VCaP (cell line): ENCODE measurements at regions not wholly inside any gene's neighbourhood (a gene's known extent, or its start where the extent isn't known, plus 50 kb on each side); places are given as distances from the start of the nearest gene placed in this dataset.

Experiments used
- H3K27ac ChIP-seq: fragments of 450-650 bp; 2 replicates; pipeline ENCODE4 v1.5.1; 2017
- TF ChIP-seq, protein P1 (sequence below): fragments of 450-650 bp; conservative IDR thresholded peaks from 2 replicates; pipeline ENCODE4 v1.5.1; 2017; ENCODE audit warnings: mild to moderate bottlenecking, moderate library complexity

DNA sequence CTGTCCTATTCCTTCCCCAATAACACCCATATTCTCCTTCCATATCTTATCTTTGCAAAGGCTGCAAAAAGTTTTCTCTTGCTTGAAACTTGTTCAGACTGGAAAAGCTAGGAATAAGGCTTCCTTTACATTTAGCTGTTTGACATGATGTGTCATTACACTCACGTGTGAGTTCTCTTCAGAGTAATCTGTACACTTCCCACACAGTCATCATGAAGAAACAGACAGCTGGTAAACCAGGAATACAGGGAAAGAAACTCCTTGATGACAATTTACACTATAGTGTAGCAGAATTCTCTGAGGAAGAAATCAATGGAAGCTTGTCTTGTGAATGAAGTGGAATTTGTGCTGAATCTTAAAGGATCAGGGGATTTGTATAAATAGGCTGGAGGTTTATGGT, 628.6 kb upstream of the CDH2 start:
- H3K27ac ChIP-seq = no peak overlapping the region

DNA sequence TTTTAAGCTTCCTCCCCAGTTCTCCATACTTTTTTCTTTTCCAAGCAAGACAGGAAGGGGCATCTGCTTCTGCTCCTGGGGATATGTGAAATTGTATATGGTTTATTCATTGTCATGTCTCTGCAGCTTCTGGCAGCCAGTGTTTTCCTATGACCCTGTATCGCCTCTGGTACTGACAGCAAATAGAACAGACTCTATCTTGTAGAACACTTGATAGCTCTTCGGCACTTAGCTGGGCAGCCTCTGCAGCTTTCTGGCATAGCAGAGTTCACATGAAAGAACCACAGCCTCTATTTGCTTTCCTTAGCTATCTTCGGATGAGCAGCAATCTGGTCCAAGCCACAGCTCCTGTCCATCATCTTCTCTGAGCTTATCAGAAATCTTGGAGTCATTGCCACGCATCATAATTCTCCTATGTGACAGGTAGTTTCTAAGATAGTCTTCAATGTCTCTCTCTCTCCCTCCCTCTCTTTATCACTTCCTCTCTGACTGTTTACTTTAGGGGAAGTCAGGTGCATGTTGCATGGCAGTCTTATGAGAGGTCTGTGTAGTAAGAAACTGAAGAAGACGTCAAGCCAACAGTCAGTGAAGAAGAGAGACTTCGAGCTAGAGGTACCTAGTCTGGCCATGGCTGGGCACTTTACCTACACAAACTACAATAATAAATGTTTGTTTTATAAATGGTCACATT, 627.7 kb upstream of the CDH2 start:
- TF ChIP-seq, protein P1, sequence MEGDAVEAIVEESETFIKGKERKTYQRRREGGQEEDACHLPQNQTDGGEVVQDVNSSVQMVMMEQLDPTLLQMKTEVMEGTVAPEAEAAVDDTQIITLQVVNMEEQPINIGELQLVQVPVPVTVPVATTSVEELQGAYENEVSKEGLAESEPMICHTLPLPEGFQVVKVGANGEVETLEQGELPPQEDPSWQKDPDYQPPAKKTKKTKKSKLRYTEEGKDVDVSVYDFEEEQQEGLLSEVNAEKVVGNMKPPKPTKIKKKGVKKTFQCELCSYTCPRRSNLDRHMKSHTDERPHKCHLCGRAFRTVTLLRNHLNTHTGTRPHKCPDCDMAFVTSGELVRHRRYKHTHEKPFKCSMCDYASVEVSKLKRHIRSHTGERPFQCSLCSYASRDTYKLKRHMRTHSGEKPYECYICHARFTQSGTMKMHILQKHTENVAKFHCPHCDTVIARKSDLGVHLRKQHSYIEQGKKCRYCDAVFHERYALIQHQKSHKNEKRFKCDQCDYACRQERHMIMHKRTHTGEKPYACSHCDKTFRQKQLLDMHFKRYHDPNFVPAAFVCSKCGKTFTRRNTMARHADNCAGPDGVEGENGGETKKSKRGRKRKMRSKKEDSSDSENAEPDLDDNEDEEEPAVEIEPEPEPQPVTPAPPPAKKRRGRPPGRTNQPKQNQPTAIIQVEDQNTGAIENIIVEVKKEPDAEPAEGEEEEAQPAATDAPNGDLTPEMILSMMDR = no peak
- H3K27ac ChIP-seq = no peak overlapping the region

More for the DNA sequence above, 628.6 kb upstream of the CDH2 start:
- TF ChIP-seq, protein P1 = no peak

DNA sequence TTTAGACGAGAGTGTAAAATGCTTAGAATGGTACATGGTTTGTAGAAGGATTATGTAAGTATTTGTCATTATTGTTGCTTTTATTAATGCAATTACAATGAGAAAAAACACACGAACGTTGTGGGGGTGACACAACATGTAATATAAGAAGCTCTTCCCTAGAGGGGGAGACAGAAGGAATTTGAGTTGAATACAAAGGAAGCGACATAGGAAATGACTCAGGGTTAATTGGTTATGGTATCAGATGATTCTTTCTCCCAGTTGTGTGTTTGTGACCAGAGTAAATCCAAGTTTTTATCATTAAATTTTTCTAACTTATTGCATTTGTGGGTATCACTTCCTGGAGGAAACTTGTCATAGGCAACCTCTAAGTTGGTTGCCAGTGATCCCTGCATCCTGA, 625.6 kb upstream of the CDH2 start:
- TF ChIP-seq, protein P1 = no peak

DNA sequence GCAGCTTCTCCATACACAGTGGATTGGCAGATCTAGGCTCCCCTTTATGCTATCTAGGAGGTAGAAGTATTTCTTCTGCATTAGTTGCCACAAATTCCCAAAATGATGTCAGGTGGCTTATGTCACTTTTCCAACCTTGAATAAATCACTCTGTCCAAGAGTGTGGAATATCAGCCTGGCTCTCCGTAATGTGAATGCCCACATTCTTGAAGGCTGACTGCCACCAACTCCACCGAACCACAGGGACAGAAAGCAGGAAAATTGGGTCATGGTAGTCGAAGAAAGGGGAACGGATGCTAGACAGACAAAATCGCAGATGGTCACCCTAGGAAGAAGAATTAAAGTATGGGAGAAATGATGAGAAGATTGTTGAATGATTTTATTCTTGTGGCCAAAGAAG, 624.9 kb upstream of the CDH2 start:
- H3K27ac ChIP-seq = no peak overlapping the region
- TF ChIP-seq, protein P1 = no peak

More for the DNA sequence above, 625.6 kb upstream of the CDH2 start:
- no peak overlapping the region for H3K27ac ChIP-seq

DNA sequence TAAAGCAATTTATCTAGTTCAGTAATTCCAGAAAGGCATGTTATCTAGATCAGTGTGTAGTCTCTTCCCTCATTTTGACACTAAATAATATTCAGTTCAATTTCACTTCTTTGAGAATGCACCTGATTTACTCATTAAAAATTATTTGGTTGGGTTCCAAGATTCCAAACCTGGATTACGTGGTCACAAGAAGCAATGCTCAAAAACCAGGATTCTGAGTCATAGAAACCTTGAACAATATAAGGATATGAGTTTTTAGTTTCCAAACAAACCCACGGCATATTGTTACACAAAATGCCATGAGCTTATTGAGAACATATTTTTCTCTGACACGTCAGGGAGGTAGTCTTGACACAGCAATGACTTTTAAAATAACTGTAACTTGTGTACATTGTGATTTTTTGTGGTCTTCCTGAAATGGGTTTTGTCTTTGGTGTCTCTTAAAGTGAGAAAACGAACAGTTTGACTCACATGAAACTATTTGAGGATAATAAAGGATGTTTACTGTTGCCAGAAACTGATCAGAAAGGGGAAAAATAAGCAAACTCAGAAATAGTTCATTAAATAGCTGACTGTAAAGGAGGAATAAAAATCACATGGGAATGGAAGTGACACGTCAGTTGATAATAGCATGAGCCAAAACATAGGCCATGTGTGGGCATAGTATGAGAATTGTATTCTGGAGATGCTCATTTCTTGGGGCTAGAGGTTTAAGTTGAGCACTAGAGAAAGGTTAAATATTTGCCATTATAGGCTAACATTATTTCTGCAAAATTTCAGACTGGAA, 617.7 kb upstream of the CDH2 start:
- no peak overlapping the region for H3K27ac ChIP-seq
- TF ChIP-seq, protein P1 = no peak

DNA sequence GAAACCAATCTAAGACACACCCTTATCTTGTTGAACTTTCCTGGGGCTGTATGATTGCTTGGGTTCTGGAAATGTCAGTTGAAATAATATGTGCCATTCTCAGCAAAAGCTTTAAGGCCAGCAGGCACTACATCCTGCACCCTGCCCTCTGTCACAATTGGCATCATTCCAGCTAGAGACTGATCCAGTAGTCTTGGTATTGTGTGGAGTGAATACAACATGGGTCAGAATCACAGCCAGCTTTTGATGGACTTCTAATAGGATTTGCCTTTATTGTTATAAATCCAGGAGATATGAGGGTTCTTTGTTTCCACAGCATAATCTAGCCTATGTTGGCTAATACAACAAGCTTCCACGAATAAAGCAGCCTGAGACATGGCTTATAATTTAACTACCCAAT, 617.0 kb upstream of the CDH2 start:
- TF ChIP-seq, protein P1 = no peak
- no peak overlapping the region for H3K27ac ChIP-seq

DNA sequence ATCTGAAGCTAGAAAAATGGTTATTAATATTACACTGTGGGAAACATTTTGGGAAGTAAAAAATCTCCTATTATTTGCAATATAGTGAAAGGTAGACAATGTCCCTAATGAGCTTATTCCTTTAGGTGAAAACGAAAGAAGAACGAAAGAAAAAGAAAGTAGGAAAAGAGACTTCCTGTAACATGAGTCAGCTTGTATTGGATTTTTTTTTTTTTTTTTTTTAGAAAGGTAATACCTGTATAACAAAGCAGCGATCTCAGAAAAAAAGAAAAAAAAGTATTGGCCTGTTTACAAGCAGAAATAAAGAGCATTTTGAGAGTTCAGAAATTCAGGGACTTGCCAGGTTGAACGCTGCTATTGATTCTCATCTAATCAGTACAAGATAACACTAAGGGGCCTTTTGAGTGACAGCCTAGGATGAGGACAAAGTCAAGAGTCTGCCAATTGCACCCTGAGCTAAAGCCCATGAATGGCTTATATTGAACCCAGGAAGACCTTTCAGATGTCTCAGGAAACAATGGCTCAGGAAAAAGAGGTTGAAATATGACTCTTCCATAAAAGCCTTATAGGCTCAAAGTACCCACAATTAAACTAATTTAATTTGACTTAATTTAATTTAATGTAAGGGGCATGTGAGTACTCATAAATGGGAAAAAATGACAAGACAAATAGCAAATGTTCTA, 615.6 kb upstream of the CDH2 start:
- TF ChIP-seq, protein P1 = no peak
- H3K27ac ChIP-seq = no peak overlapping the region
